ENCODE measurements at regions not wholly inside any gene's neighbourhood (a gene's known extent, or its start where the extent isn't known, plus 50 kb on each side); places are given as distances from the start of the nearest gene placed in this dataset.

GRCh38 chr9:95386843-95387242 lies 69.3 kb upstream of the FANCC start:
- TF ChIP-seq CTCF (IDR thresholded peaks at IDR 0.05) (no peak), EZH2 (IDR thresholded peaks at IDR 0.05; ENCODE audit: borderline replicate concordance, insufficient read depth, low read depth, low read length, poor library complexity, severe bottlenecking) (no peak)

Data from B cell (primary cell).